Left ventricle myocardium superior (tissue), 1 donor: ENCODE measurements at regions not wholly inside any gene's neighbourhood (a gene's known extent, or its start where the extent isn't known, plus 50 kb on each side); places are given as distances from the start of the nearest gene placed in this dataset.

Source experiments
- ATAC-seq: fragments of 200-7000 bp; cut with Tn5 transposase; one replicate; pipeline ENCODE4 v1.9.1; 2020; ENCODE audit warnings: mild to moderate bottlenecking, moderate library complexity
- DNase-seq: peaks from one replicate; pipeline ENCODE4 v3.0.0-alpha.2; 2020
- intact Hi-C: fragments of 100-400 bp; cut with micrococcal nuclease; formaldehyde crosslinking; loops from one replicate; pipeline ENCODE4 v1.11.0; 2022
- donor health status: DM: no; HTN: yes; CAD: no; lungs with severe emphysema.

DNA sequence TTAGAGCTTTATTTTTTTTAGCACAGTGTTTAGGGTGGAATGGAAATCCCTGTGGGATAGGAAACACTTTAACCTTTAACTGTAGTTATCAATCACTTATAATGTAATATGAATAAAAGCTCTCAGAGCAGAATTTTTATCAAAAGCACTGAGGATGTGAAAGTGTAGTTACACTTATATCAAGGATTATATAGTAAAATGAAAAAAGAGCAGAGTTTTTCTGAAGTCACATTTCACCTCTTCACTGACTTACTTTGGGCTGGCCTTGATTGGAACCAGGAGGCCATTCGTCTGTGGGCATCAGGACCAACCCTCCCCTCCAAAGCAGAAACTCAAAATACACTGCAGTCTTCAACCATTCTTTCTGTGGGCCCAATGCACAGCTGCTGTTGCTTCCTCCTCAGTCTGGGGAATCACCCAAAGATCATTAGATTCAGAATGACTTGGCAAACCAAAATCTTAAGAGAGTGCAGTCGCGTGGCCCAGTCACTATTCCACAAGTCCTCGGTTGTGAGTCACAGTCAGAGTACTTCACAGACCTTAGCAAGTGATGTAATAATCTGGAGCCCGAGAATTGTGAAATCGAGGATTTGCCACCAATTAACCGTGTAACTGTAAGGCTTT lies 132.6 kb upstream of the COL8A1 start:
- intact Hi-C loops = loop anchor here (10.0 kb wide), 1 partner anchor 249 kb away; no protein-coding TSS in a partner anchor
- DNase-seq = peak; percentile 62
- ATAC-seq = peak; percentile 83

DNA sequence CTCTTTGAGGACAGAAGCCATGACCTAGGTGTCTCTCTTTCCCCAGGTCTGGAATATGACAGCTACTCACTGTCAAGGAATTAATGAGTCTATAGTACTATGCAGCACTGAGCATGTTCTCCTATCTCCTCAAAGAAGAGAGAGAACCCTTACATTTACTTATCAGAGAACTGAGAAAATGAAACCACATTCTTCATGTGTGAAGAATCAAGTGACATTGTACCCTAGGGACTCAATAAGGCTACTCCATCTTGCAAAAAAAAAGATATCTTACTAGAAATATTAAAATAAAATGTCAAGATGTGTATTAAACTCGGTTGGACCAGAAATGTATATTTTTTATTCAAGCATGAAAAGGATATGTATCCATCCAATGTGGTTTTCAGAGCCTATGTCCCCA lies 133.2 kb upstream of the COL8A1 start:
- DNase-seq (no peak), ATAC-seq (no peak)
- intact Hi-C loops = loop anchor here (10.0 kb wide), 1 partner anchor 250 kb away; no protein-coding TSS in a partner anchor

DNA sequence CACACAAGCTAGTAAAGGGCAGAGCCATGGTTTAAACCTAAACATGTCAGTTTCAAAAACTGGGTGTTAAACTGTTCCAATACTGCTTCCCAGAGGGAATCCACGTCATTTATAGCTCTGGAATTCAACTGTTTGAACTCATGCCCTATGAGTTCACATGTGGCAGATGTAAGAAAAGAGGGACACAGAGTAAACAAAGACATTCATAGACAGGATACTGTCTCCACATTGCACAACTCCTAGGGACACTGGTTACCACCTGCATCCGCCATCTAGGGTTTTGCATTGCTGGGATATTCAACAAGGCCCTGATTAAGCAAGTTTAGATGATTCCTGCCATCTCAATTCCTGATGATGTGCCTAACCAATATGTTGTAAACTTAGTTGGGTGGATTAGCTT lies 134.1 kb upstream of the COL8A1 start:
- DNase-seq (no peak), ATAC-seq (peak; percentile 24)
- intact Hi-C loops = loop anchor here (10.0 kb wide), 1 partner anchor 251 kb away; no protein-coding TSS in a partner anchor

DNA sequence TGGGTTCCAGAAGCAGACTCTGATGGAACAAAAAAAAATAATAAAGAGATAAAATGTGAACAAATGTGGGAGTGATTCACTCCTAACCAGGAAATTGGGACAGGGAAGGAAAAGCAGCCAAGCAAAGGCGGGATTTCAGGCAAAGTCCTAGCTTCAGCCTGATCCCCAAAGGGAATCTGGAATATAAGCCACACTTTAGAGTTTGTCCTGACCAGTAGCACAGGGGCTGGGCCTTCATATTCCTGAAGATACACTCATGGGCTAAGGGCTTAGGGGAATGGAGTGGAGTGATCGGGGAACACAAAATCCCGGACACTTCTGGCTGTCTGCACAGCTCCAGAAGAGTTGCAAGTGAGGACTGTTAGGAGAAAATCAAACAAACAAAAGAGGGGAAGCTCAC lies 135.0 kb upstream of the COL8A1 start:
- DNase-seq = no peak
- ATAC-seq = peak; percentile 45
- intact Hi-C loops = loop anchor here (10.0 kb wide), 1 partner anchor 251 kb away; no protein-coding TSS in a partner anchor

DNA sequence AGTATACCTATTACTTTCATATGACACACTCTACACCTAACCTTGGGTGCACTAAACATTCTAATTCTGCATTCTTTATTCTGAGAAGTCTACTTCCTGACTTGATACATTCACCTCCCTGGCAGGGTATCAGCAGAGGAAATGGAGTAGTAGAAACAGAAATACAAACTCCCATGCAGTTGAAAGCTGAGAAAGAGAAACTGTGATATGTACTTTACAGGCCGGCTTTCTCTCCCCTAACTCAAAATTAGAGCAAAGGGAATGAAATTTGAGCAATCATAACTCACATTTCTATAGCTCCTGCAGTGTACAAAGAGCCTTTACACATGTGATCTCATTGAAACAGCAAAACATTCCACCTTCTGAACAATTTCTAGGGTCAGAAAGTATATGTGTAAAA lies 135.5 kb upstream of the COL8A1 start:
- ATAC-seq (no peak), DNase-seq (no peak)
- intact Hi-C loops = loop anchor here (10.0 kb wide), 1 partner anchor 252 kb away; no protein-coding TSS in a partner anchor

DNA sequence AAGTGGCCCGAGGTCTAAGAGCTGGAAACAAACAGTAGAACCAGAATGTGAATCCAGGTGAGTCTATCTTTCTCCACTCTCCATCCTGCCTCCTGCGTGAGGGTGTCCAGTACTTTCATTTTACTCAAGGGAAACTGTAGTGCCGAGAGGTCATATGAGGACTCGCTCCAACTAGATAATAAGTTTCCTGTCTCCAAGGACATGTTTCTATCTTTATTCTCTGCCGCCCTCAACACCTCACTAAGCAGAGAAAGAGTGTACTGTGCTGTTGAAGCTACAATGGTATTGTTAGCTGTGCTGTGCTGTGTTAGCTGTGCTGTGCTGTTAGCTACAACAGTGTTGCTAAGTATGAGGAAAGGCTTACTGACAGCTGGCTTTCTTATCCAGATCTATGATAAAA lies 137.9 kb upstream of the COL8A1 start:
- DNase-seq (no peak), ATAC-seq (peak; percentile 80)
- intact Hi-C loops = loop anchor here (10.0 kb wide), 1 partner anchor 254 kb away; no protein-coding TSS in a partner anchor

DNA sequence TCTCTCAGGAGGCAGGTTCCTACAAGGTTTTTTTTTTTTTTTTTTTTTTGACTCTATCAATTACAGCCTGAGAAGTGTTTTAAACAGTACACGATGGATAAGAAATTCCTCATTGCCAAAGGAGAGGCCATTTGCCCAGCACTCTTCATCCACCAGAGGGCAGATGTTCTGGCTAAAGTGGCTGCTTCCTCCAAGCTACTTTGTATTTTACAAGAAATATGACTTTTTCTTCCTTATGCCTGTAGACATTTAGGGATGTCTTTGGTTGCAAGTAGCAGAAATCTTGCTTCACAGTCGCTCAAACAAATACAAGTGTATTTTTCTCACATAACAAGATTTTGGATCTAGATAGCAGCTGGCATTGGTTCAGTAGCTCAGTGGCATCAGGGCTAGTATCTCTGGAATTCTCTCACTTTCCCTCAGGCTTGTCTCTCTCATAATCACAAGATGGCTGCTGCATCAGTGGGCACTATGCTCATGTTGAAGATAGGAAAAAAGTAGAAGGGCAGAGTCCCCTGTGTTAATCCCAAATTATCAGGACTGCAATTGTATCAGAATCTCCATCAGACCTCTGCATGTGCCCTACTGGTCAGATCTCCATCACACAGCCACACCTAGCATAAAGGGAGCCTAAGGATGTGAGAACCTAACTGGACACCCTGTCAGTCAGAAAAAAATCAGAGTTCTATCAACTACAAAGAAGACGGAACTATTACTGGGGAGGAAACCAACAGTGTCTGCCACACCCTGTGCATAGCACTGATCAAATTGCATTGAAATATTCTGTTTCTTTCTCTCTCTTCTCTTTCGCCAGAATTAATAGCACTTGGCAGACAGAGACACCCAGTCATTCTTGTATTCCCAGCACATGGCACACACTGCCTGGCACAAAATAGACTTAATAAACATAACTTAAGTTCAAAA lies 138.9 kb upstream of the COL8A1 start:
- DNase-seq (peak; percentile 33), ATAC-seq (peak; percentile 70)
- intact Hi-C loops = loop anchor here (10.0 kb wide), 1 partner anchor 255 kb away; no protein-coding TSS in a partner anchor

DNA sequence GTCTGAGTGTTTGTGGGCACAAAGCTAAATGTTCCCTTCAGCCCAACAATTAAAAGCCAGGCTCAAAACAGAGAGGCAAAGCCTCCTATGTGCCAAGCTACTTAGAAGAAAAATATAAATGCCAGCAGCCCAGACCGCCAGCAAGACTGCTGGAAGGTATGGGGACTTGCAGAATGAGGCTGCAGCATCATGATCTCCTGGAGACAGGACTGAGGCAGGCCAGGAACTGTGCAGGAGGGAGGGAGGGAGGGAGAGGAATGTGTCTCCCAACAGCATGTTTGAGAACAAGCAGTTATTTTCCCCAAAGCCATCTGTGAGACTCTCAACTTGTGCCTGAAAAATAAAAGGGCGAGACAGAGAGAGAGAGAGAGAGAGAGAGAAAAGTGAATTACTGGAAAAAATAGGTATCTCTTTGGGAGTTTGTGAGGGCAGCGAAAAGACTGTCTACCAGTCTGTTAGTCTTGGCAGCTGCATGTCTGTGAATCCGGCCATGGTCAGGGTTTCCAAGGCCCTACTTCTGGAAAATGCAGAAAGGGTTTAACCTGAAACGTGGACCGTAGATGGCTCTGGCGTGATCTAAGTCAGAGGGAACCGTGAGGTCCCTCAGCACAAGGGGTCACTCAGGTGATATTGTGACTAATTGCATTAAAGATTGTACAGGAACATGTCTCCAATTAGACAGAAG lies 139.7 kb upstream of the COL8A1 start:
- ATAC-seq (peak; percentile 39), DNase-seq (no peak)

DNA sequence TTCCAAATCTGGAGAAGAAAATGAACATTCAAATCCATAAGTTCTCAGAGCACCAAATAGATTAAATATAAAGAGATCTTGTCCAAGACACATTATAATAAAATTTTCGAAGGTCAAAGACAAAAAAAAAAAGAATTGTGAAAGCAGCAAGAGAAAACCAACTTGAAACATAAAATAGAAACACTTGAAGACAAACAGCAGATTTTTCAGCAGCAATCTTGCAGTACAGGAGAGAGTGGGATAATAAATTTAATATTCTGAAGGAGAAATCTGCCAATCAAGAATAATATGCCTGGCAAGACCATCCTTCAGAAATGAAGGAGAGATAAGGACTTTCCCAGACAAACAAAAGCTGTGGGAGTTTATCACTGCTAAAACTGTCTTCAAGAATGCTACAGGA lies 150.5 kb upstream of the COL8A1 start:
- DNase-seq (no peak), ATAC-seq (no peak)
- intact Hi-C loops = no loop called here

More for the DNA sequence above, 139.7 kb upstream of the COL8A1 start:
- intact Hi-C loops = no loop called here

DNA sequence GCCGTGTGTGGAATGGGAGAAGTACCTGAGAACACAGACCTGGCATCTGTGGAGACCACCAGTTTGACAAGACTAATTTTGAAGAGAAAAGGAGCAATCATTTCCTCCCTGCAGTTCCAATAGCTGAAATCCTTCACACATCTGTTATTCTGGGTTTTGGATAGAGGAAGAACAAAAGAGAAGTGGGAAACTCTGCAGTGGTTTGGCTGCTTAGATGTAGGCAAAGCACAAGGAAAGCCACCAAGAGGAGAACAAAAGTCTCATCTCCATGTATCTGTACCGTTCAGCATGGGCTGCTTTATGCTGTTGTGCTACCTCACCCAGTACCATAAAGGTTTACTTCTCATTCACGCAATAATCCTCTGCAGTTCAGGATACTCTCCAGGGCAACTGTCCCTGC lies 153.1 kb upstream of the COL8A1 start:
- intact Hi-C loops = no loop called here
- no peak for ATAC-seq
- DNase-seq = no peak

DNA sequence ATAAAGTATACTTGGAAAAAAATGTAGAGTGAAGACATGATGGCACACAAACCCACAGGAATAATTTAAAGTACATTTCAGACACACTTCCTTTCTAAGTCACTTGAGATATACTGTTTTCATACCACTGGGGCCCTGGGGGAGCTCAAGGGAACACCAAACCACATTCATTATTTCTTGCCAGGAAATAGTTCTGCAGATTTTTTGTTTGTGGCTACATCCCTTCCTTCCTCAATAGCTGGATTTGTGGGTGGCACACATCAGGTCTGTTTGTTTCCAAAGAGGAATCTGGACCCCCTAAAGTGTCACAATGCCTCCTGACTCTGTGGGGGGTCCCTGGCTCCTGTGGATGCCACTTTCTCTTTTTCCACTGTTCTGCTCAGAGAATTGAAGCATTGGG lies 153.5 kb upstream of the COL8A1 start:
- intact Hi-C loops = no loop called here
- ATAC-seq (no peak), DNase-seq (no peak)

DNA sequence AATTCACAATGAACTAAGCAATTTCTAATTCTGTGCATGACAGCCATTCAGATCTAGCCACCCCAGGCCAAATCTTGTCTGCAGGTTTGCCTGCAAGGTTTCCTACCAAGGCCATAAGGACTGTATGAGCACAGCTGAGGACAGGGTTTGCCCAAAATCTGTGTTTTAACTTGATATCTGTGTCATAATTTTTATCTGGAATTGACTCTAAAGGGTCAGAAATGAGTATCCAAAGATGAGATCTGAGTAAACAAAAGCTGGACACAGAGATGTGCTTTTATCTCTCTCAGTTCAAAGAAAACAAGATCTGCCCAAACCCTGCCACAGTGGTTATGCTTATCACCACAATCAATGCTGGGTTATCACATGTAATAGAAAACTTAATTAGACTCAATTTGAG lies 154.6 kb upstream of the COL8A1 start:
- no peak for DNase-seq
- intact Hi-C loops = no loop called here
- no peak for ATAC-seq

DNA sequence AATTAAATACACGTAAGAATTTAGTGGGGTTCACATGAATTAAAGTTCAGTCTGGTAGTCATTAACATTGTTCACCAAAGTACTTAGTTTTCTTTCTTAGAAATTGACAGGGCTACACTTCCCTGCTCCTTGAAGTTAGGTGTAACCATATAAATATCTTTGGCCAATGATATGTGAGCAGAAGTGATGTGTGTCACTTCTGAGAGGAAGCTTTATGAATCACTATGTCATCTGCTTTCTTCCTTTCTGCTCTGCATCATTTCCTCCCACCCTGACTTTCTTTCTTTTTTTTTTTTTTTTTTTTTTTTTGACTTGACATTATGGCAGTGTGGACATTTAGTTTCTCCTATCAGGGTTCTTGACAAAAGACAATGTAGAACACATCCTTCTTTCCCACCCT lies 156.2 kb upstream of the COL8A1 start:
- intact Hi-C loops = no loop called here
- ATAC-seq (no peak), DNase-seq (no peak)

DNA sequence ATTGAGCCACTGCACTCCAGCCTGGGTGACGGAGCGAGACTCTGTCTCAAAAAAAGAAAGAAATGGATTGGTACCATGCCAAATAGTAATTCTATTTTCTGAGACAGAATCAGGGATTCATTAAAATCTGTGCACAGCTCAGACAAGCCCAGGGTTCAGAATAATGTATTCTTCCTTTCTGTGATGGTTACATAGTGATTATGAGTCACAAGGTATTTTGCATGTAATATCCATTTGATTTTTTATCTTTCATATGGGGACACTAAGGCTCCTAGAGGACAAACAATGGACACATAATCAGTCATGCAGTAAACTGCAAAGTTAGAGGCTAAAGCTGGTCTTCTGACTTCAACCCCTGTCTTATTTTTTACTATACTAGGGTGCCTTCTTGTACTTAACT lies 156.8 kb upstream of the COL8A1 start:
- no peak for DNase-seq
- no peak for ATAC-seq
- intact Hi-C loops = no loop called here

DNA sequence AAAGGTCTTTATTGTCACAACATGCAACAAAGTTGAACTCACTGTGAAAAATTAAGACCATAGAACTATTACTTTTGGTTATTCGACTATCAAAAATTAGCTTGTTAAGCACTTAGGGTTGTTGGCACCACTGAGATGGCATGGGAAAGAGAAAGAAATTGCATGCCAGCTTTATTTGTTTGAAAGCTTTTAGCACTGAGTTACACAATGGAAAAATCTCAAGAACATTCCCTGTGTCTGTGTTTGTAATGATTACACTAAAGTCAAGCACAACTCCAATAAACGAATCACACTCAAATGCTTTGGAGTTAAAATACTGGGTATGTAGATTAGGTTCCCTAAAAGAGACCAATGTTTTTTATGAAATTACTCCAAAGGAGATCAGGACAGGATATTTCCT lies 158.6 kb upstream of the COL8A1 start:
- DNase-seq (no peak), ATAC-seq (no peak)
- intact Hi-C loops = no loop called here

DNA sequence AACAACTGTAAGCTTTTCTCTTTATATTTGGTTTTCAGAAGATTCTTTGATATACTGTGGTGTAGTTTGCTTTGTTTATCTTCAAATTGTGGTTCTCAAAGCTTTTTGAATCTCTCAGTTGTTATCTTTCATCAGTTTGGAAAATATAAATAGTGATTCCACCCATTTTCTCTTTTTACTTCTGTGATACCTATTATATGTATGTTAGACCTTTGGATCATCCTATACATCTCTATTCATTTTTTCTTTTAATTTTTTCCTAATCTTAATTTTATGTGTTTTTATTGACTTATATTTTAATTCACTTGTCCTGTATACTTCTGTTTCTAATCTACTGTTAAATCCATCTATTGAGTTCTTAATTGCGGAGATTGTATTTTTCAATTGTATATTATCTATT lies 160.7 kb upstream of the COL8A1 start:
- intact Hi-C loops = no loop called here
- DNase-seq (no peak), ATAC-seq (no peak)

DNA sequence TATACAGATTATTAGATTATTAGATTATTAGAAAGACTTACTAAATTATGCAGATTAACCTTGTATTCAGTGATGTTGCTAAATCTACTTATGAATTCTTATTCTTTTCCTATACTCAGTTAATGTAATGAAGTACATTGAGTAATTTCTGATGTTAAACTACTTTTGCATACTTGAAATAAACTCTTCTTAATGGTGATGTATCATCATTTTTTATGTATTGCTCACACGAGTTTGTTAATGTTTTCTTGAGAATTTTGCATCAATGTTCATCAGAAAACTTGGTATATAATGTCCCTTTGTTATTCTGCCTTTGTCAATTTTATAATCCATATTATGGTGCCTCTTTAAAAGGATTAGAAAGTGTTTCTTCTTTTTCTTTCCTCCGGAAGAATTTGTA lies 163.2 kb upstream of the COL8A1 start:
- intact Hi-C loops = no loop called here
- no peak for DNase-seq
- no peak for ATAC-seq

DNA sequence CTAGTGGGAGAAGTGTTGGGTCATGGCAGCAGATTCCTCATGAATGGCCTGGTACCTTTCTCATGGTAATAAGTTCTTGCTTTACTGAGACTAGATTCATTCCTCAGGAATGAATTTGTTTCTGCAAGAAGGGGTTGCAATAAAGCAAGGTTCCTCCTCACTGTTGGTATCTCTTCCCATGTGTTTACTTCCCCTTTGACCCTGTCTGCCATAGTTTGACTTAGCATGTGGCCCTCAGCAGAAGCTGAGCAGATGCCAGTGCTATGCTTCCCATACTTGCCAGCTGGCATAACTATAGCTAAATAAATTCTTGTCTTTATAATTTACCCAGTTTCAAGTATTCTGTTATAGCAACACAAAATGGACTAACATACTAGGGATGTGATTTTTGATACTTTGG lies 163.6 kb upstream of the COL8A1 start:
- intact Hi-C loops = no loop called here
- DNase-seq (no peak), ATAC-seq (no peak)

DNA sequence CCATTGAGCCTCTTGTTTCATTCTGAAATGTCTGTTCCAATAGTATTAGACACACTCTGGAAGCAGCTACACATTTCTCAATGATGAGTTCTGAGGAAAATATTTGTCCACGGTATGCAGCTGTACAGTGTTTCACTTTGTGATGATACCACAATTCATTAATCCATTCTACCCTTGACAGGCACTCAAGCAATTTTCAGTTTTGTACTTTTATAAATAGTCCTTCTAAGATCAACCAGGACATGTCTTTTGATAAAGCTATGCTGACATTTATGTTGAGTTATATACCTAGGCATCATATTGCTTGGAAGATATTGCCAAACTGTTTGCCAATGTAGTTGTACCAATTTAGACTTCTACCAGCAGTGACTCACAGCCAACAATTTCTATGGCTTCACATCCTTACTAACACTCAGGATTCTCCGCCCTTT lies 165.1 kb upstream of the COL8A1 start:
- intact Hi-C loops = no loop called here
- DNase-seq = no peak
- no peak for ATAC-seq

DNA sequence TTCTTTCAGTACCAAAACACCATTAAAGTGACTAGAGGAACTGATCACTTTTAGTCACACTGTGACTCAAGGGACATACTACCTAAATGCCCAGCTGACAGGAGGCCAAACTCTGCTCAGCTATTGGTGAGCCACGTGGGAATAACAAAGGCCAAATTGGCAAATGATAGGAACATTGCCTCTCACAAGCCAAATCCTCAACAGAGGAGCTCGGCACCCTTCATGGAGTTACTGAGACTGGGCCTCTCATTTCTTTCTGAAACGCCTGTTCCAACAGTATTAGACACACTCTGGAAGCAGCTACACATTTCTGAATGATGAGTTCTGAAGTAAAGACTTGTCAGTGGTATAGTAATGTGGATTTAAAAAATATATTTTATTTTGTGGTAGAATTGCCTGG lies 166.0 kb upstream of the COL8A1 start:
- peak; percentile 75 for ATAC-seq
- intact Hi-C loops = no loop called here
- peak; percentile 25 for DNase-seq
